Psoas muscle (tissue), 7 donors: ENCODE measurements at regions not wholly inside any gene's neighbourhood (a gene's known extent, or its start where the extent isn't known, plus 50 kb on each side); places are given as distances from the start of the nearest gene placed in this dataset.

Experiments used
- ATAC-seq, 4 donors: fragments of 200-7000 bp; cut with Tn5 transposase; one replicate each; pipeline ENCODE4 v1.9.1; 2020; ENCODE audit warnings: moderate library complexity in 3 of 4, mild to moderate bottlenecking in 2 of 4
- DNase-seq, 2 donors: peaks; one replicate each; pipeline ENCODE4 v3.0.0-alpha.2; 2020
- H3K27ac ChIP-seq: fragments of 200-600 bp; one replicate; pipeline ENCODE4 v1.8.0; 2022
- H3K27me3 ChIP-seq, 3 donors: fragments of 200-600 bp in 1 of 3; one replicate each; pipeline versions ENCODE4 v1.6.1 to v1.8.0; 2013 to 2022; ENCODE audit warnings: low read length in 2 of 3, mild to moderate bottlenecking in 2 of 3, moderate library complexity in 1 of 3; ENCODE audit not compliant: insufficient read depth in 3 of 3
- H3K36me3 ChIP-seq, 2 donors: fragments of 200-600 bp in 1 of 2; one replicate each; pipeline versions ENCODE4 v1.6.1 to v1.8.0; 2013 to 2022; ENCODE audit warnings: low read depth in 1 of 2, mild to moderate bottlenecking in 1 of 2, moderate library complexity in 1 of 2; ENCODE audit not compliant: insufficient read depth in 1 of 2
- H3K4me1 ChIP-seq: fragments of 200-600 bp; one replicate; pipeline ENCODE4 v1.8.0; 2022
- H3K4me3 ChIP-seq: fragments of 200-600 bp; one replicate; pipeline ENCODE4 v1.8.0; 2022; ENCODE audit warnings: mild to moderate bottlenecking
- H3K9me3 ChIP-seq: fragments of 200-600 bp; one replicate; pipeline ENCODE4 v1.8.0; 2022
- CTCF ChIP-seq: fragments of 200-600 bp; IDR thresholded peaks from one replicate; pipeline ENCODE4 v1.8.0; 2022; ENCODE audit warnings: antibody characterized with exemption
- WGBS, 3 donors: extraction: QIAGEN DNeasy Blood & Tissue Kit; methylation state at CpG; one replicate each; pipeline versions ENCODE4 v1.1.6 to v1.1.7; 2013; 5-methylcytosine and 5-hydroxymethylcytosine counted together
- intact Hi-C, 2 donors: fragments of 100-400 bp; cut with DNase I; formaldehyde crosslinking; loops; one replicate each; pipeline versions ENCODE4 v1.11.0 to v1.14.2; 2022
- donor health status: healthy with polysubstance abuse.
- donor health status: DM: no; HTN: no; CAD: no; lungs with moderate emphysema.
- donor health status: Bipolar disorder and iron deficiency.
- donor health status: healthy.
- donor health status: DM: yes; HTN: yes; CAD: no.
- donor health status: DM: no; HTN: no; CAD: no.
- donor health status: DM: yes; HTN: yes; CAD: no.

GRCh38 chr15:69863446-69863845 is 234.3 kb downstream of the TLE3 start:
- intact Hi-C loops: no loop called here
- H3K36me3 ChIP-seq: no peaks in the 10 kb centered on the region
- TF ChIP-seq CTCF: no peak
- H3K4me1 ChIP-seq: no peaks in the 10 kb centered on the region
- peaks cover 0 to 2% (median 0%) of the 10 kb centered on the region in 3 donors for H3K27me3 ChIP-seq
- no peak overlapping the region for H3K4me3 ChIP-seq
- ATAC-seq (no peak), DNase-seq (no peak)
- no peaks in the 10 kb centered on the region for H3K9me3 ChIP-seq
- 72 to 78% (median 74%) methylated on average over 2 of the region's 2 CpGs for WGBS, 3 donors
- no peak overlapping the region for H3K27ac ChIP-seq

GRCh38 chr15:69865369-69865768 is 232.3 kb downstream of the TLE3 start:
- Histone ChIP-seq H3K4me1 (no peaks in the 10 kb centered on the region), H3K36me3 (no peaks in the 10 kb centered on the region), H3K27me3 (peaks cover 0 to 2% (median 0%) of the 10 kb centered on the region in 3 donors), H3K4me3 (no peak overlapping the region), H3K27ac (no peak overlapping the region), H3K9me3 (no peaks in the 10 kb centered on the region)
- intact Hi-C loops: no loop called here
- no peak for TF ChIP-seq CTCF
- ATAC-seq: no peak
- 90 to 93% (median 93%) methylated on average over 3 of the region's 3 CpGs for WGBS, 3 donors
- no peak for DNase-seq

DNA sequence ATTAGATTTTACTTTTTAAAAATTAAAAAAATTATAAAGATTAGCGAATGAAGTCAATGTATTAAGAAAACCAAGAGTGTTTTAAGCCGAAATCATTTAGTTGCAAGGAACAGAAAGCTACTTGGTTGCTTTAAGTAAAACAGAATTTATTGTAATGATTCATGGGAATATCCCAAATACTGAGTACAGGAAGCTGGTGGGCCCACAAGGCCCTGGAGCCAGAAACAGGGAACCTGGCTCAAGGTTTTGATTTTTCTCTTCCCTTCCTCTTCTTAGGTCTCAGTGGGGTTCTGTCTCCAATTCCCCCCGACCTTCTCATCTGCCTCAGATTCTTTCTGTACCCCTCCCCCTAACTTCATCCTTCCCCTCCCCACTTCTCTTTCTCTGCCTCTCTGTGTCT is 229.0 kb downstream of the TLE3 start:
- Histone ChIP-seq H3K4me3 (no peak overlapping the region), H3K9me3 (peaks cover 6% of the 10 kb centered on the region), H3K4me1 (no peaks in the 10 kb centered on the region), H3K36me3 (no peaks in the 10 kb centered on the region), H3K27me3 (peaks cover 0 to 2% (median 0%) of the 10 kb centered on the region in 3 donors), H3K27ac (no peak overlapping the region)
- DNase-seq: no peak
- no peak for TF ChIP-seq CTCF
- WGBS, 3 donors: 77 to 88% (median 82%) methylated on average over 3 of the region's 3 CpGs
- intact Hi-C loops: no loop called here
- no peak for ATAC-seq

DNA sequence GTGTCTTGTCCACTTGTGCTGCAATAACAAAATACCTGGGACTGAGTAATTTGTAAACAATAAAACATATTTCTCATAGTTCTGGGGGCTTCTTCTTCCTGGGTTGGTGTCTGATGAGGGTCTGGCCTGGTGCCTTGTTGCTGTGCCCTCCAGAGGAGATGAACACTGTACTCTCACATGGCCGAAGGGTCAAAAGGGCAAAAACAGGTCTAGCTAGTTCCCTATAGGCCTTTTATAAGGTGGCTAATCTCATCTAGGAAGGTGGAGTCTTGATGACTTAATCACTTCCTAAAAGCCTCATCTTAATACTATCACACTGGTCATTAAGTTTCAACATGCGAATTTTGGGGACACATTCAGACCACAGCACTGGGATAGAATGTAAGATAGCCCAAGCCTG is 228.4 kb downstream of the TLE3 start:
- peaks cover 12% of the 10 kb centered on the region for H3K9me3 ChIP-seq
- ATAC-seq: no peak
- H3K27me3 ChIP-seq: peaks cover 0 to 2% (median 0%) of the 10 kb centered on the region in 3 donors
- intact Hi-C loops: no loop called here
- no peaks in the 10 kb centered on the region for H3K36me3 ChIP-seq
- no peaks in the 10 kb centered on the region for H3K4me1 ChIP-seq
- no peak overlapping the region for H3K4me3 ChIP-seq
- DNase-seq: no peak
- no peak for TF ChIP-seq CTCF
- H3K27ac ChIP-seq: no peak overlapping the region
- WGBS, 3 donors: 45 to 50% (median 45%) methylated on average over 2 of the region's 2 CpGs

GRCh38 chr15:69869881-69870505 is 227.7 kb downstream of the TLE3 start:
- peaks cover 0 to 2% (median 0%) of the 10 kb centered on the region in 3 donors for H3K27me3 ChIP-seq
- no peaks in the 10 kb centered on the region for H3K36me3 ChIP-seq
- 62 to 72% (median 63%) methylated on average over 9 of the region's 9 CpGs for WGBS, 3 donors
- peaks cover 17% of the 10 kb centered on the region for H3K9me3 ChIP-seq
- no peak for TF ChIP-seq CTCF
- H3K4me1 ChIP-seq: no peaks in the 10 kb centered on the region
- H3K4me3 ChIP-seq: no peak overlapping the region
- no peak overlapping the region for H3K27ac ChIP-seq
- ATAC-seq (no peak), DNase-seq (no peak)
- intact Hi-C loops: no loop called here
